GM21529 (cell line): ENCODE measurements at regions not wholly inside any gene's neighbourhood (a gene's known extent, or its start where the extent isn't known, plus 50 kb on each side); places are given as distances from the start of the nearest gene placed in this dataset.
"Not testable (repeated sequence)": the region's sequence is repeated elsewhere in the genome, so short reads cannot be mapped to it uniquely, and the experiment has no call there.

Experiments used
- ATAC-seq: cut with Tn5 transposase; IDR thresholded peaks from one replicate; pipeline ENCODE4 v1.9.1; 2021; ENCODE audit not compliant: unreplicated experiment

DNA sequence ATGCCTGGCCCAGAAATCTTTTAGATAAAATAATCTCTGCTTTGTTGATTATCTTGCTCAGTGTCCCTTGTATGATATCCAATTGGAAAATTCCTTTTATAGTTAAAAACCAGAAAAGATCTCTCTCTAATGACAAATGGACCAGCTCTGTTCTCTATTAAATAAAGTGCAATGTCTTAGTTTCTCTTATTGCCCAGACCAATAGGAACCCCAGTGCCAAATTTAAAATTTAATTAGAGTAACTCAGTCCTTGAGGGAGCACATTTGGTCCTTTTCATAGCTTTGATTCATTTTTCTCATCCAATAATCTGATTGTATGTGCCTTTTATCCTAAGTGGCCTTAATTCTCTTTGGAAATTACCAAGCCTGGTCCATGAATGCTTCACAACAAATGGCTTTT lies 158.9 kb upstream of the FOXK1 start:
- no peak for ATAC-seq

DNA sequence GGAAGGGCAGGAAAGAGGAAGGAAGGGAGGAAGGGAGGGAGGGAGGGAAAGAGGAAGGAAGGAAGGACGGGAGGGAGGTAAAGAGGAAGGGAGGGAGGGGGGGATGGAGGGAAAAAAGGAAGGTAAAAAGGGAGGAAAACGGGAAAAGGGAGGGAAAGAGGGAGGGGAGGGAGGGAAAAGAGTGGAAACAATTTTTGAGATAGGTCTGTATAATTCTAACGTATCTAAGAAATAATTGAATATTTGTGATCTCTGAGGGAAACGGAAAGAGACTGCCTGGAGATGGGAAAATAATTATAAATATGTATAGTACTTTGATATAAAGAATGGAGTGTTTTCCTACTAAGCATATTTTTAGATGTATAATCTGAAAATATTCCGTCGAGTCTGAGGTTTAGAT lies 158.2 kb upstream of the FOXK1 start:
- no peak for ATAC-seq

DNA sequence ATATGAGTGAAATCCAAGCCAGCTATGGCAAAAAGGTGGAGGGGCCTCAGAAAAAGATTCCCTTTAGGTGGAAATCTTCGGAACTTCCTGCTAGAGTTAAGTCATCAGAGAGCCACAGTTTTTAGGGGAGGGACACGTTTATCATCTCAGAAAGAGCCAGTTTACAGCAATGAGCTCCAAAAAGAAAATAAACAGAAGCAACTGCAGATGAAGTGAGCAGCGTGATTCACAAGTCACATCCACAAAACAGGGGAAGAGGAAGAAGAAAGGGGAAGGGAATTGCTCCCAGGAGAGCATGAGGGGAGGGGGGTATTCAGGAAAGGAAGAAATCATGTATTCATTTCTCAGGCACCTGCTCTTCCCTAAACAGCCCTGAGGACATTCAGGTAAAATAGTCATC lies 156.2 kb upstream of the FOXK1 start:
- no peak for ATAC-seq

DNA sequence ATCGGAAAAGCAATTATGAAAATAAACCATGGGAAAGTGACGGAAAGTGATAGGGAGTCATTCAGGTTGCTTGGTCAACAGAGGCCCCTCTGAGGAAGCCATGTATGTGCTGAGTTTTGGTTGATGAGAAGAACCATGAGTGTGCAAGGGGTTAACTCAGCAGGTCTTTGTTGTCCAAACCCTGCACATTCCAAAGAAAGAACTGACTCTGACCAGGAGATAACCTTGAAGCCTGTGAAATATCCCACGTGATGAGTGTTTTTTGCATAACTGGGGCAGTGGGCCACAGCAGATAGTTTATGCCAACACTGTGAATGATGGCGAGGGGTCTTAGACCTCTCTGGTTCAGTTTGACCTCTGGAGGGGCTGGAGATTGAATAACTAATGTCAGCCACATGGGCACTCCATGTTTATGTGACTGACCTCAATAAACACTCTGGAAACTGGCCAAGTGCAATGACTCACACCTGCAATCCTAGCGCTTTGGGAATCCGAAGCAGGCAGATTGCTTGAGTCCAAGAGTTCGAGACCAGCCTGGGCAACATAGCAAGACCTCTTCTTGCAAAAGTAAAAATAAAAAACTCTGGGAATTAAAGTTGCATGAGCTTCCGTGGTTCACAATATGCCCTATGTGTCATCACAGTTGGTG lies 154.0 kb upstream of the FOXK1 start:
- no peak for ATAC-seq

DNA sequence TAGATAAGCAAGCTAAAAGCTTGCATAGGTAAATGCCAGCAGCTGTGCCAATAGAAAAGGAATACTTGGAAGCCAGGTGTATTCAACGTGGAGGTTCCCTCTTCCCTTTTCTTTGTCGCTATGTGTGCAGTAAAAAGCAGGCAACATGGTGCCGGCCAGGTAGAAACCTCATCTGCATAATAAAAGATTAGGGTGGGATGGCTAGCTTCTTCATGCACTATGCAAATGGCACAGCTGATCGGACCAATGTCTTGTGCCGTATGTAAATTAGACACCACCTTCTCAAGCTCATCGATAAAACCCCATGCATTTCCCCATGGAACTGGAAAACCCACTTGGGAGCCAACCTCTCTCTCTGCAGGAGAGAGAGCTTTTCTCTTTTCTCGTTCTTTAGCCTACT lies 150.9 kb upstream of the FOXK1 start:
- no peak for ATAC-seq

DNA sequence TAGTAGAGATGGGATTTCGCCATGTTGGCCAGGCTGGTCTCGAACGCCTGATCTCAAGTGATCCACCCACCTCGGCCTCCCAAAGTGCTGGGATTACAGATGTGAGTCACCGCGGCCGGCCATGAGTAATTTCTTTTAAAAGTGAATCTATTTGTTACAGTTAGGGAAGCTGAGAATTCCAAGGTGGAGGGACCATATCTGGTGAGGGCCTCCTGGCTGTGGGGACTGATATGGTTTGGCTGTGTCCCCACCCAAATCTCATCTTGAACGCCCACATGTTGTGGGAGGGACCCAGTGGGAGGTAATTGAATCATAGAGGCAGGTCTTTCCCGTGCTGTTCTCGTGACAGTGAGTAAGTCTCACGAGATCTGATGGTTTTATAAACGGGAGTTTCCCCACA lies 148.8 kb upstream of the FOXK1 start:
- ATAC-seq = not testable (repeated sequence)

DNA sequence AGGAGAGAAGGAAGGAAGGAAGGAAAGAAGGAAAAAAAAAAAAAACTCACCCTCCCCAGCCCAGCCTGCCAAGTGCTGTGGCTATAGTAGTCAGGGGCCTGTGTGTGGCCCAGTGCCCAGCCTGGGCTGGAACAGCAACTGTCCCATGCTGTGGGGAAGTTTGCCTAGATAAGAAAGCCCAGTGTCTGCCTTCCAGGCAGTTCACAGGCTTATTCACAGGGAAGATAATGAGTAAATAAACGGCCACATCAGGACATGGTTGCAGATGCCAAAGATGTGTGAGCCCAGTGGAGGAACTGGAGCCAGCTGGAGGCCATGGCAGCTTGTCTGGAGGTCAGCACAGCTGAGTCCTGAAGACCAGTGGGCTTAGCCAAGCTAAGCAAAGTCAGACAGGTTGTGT lies 132.4 kb upstream of the FOXK1 start:
- ATAC-seq = no peak

DNA sequence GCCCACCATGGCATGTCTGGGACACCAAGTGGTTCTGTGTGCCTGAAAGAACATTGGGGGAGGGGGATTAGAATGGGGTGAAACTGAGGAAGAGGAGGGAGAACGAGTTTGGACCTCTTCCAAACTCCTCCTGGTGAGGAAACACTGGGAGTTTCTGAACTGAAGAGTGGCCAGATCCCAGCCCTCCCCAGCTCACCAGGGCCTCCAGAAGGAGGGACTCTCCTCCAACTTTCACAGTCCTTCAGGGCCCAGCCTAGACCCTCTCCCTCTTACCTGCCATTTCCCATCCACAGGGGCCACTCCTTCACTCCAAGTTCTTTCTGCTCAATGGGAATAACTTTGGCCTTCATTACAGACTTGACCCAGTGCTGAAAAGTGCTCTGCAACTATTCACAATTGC lies 132.0 kb upstream of the FOXK1 start:
- ATAC-seq = no peak

DNA sequence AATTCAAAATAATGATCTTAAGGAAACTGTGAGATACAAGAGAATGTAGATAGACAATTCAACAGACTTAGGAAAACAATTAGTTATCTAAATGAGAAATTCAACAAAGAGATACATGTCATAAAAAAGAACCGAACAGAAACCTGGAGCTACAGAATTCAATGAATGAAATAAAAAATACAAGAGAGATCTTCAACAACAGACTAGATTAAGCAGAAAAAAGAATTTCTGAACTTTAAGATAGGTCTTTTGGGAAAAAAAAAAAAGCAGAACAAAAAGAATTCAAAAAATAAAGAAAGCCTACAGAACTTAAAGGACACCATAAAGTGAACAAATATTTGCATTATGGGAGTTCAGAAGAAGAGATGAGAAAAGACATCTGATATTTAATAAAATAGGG lies 129.1 kb upstream of the FOXK1 start:
- ATAC-seq = no peak

DNA sequence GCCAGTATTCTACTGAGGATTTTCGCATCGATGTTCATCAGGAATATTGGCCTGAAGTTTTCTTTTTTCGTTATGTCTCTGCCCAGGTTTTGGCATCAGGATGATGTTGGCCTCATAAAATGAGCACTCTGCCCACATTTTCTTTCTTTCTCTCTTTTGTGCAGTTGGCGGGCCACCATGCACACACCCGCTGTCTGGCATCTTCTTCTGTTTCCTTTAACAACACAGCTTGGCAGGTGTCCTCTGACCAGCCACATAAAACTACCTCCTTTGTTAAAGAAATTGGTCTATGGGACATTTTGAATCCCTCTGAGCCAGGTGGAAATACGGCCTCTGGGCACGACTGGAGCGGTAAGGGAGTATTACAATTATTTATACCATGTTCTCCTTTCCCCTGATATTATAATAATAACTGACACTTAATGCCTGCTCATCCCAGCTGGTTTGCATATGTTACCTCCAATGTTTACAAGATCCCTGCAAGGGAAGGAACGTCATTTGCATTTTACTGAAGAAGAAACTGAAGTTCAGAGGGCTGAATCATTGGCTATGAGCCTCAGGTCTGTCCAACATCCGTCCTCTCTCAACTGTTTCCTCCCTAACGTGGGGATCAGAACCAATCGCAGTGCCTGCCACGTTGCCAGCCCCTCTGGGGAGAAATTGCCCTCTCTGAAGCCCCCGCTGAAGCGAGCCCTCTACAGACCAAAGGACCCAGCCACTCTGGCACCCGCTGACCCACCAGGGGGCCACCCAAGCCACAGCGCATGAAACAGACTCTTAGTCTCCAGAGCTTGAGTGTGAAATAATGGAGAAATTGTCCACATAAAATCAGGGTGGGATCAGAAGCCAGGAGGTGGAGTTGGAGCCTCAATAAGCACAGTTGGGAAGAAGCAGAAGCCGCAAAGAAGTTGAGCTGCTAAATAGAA lies 125.0 kb upstream of the FOXK1 start:
- no peak for ATAC-seq

DNA sequence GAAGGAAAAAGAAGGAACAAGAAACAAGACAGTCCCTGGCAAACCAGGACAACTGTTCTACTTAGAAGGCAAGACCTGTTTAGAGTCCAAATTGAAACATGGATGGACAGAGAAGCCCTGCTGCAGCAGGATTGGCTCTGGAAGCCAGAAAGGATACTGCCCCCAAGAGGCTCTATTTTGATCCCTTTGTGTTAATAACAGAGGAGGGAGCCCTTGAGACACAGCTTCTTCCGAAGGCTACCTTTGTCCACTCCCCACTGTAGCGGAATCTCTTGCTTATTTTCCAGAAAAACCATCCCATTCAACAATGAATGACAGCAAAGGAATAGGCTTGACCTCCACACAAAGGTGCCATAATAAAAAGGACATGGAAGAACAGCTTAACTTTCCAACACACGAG lies 120.3 kb upstream of the FOXK1 start:
- no peak for ATAC-seq

DNA sequence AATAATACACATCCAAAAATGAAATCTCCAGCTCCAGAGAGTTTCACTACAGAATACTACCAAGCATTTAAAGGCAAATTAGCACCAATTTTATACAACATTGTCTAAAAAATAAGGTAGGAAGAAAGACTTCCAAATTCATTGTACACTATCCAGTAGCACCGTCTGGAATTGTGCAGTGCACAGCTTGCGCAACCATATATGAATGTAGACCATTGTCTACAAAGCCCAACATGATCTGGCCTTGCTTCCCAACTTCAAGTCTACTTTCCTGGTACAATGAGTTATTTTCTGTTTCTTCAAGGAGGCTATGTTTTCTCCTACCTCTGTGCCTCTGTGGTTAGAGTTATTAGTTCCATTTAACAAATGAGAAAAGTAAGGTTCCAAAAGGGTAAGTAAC lies 115.4 kb upstream of the FOXK1 start:
- ATAC-seq = no peak

DNA sequence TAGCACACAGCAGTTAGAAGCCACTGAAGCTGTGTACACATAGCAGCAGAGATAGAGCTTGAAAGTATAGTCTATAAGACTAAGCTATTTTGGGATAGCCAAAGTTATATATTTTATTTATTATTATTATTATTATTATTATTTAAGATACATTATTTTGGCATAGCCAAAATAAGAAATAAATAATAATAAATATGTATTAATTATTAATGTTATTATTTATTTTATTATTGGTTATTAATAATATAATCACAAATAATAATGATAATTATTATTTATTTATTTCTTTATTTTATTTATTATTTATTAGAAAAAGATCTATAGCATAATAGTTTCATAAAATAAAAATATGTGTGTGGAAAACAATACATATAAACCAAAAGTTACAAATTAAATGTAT lies 107.2 kb upstream of the FOXK1 start:
- no peak for ATAC-seq

DNA sequence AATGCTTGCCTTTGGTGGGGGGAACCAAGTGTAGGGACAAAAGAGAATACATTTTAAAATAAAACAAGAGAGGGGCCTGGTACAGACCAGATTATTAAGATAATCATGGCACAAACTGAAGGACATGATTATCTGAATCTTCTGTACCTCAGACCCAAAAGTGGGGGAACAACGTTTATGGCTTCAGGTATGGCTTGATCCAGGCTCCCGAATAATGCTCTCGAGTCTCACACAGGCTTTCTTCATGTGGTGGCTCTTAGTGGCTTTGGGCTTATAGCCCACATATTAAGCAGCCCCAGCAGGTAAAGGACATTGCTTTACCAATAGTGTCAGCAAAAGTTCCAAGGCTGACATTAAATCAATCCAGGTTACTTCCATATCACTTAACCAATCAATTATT lies 106.8 kb upstream of the FOXK1 start:
- ATAC-seq = no peak

DNA sequence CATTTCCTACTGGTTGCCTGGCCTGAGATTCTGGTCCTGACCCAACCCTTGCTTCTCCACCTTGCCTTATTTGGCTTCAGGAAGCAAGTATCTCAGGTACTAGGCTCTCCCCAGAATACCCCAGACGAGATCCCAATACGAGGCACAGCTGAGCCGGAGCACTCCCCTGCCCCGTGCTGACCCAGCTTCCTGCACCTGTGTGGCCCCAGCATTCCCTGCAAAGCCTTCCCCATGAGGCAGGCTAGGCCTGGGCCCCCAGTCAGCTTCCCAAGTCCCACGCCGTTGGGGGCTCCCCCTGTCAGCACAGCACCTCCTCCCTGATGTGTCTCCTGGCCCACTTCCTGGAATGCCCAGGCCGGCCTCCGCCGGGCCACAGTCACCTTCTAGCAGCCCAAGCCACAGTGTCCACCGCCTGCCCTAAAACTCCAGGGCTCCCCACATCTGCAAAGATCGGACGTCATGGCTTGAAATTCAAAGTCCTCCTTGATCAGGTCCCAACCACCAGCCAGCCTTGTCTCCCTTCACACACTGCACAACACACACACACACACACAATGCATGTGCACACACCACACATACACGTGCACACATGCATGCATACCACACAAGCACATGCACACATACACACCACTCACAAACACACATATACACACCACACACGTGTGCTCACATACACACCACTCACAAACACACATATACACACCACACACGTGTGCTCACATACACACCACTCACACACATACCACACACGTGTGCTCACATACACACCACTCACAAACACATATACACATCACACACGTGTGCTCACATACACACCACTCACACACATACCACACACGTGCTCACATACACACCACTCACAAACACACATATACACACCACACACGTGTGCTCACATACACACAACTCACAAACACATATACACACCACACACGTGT lies 78.9 kb upstream of the FOXK1 start:
- ATAC-seq = no peak

DNA sequence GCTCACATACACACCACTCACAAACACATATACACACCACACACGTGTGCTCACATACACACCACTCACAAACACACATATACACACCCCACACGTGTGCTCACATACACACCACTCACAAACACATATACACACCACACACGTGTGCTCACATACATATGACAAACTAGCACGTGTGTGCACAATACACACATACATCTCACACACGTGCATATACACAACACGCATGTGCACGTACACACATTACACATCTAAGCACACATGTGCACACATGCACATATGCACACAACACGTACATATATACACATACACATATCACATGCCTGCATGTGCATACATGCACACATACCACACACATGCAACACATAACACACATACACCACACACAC lies 78.3 kb upstream of the FOXK1 start:
- ATAC-seq = no peak

DNA sequence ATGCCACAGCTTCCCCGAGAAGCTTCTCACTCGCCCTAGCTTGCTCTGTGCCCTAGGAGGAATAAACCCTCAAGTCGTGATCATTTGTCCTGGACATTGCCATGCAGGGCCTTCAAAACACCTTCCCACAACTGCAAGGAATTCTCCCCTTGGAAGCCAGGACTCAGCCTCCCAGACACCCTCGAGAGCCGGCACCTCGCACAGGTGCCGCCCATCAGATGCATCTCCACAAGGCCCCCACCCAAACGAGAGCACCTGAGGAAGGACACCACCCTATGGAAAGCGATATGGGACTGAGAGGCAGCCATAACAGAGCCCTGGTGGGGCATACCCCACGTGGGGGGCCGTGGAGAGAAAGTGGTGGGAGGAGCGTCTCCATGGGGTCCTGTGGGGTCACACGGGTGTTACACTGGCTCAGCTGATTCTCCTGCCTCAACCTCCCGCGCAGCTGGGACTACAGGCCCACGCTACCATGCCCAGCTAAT lies 77.6 kb upstream of the FOXK1 start:
- ATAC-seq = no peak

DNA sequence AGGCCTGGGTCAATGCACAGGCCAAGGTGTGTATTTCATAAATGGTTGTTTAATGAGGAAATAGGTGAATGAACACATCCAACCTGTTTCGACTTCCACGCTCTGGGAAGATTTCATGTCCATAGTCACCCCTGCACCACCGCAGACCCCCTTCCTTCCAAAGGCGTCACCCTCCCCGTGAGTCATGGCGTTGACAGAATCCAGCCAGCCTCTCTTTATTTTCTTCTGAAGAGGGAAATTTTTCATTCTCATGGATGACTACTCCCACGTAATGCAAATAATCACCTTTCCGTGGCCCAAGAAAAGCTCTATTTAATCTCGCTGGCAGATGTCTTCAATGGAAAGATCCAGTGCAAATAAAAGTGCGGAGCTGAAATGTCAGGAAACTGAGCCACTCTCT lies 75.3 kb upstream of the FOXK1 start:
- no peak for ATAC-seq

DNA sequence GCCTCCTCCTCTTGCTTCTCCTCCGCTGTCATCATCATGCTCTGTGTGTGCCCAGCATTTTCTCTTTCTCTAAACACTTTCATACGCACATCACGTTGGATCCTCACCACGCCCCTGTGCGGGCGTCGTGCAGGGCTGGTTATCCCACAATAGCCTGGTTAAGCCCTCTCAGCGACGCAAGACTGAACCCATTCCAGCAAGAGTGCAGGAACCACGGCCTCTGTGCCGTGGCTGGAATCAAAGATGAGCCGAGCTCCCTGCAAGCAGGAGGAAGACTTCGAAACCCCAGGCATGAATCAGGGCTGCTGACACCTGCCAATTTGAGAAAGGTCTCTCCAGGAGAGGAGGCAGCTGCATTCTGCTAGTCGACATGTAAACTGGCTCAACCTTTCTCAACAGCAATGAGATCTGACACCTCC lies 74.8 kb upstream of the FOXK1 start:
- ATAC-seq = no peak

DNA sequence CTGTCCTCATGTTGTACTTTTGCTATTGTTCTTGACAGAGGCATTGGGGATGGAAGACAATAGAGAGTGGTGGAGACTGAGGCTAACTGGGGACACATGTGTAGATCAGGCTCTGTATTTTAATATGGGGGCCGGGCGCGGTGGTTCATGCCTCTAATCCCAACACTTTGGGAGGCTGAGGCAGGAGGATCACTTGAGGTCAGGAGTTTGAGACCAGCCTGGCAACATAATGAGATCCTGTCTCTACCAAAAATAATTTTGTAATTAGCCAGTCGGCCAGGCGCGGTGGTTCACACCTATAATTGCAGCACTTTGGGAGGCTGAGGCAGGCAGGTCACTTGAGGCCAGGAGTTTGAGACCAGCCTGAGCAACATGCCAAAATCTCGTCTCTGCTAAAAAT lies 72.5 kb upstream of the FOXK1 start:
- not testable (repeated sequence) for ATAC-seq

DNA sequence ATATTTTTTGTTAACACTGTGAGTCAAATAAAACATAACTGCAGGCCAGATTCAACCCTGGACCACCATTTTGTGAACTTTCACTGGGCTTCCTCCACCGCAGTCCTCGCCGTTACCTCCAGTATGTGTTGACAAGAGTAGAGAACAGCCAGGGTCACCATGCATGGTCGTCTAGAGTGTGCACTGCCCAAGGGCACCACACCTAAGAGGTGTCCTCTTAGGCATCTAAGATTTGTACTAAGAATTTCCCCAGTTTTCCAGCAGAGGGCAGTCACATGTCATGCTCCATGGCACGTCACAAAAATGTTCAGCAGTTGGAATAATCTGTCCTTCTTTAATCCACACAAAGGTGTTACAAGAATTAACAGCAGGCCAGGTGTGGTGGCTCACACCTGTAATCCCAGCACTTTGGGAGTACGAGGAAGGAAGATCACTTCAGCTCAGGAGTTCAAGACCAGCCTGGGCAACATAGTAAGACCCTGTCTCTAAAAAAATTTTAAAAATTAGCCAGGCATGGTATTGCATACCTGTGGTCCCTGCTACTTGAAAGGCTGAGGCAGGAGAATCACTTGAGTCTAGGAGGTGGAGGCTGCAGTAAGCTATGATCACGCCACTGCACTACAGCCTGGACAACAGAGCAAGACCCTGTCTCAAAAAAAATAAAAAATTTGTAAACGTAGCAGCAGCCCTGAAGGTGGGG lies 71.2 kb upstream of the FOXK1 start:
- peak; percentile 73 for ATAC-seq
